ENCODE measurements at regions not wholly inside any gene's neighbourhood (a gene's known extent, or its start where the extent isn't known, plus 50 kb on each side); places are given as distances from the start of the nearest gene placed in this dataset.

GRCh38 chr3:17836092-17836491, 93.7 kb upstream of the TBC1D5 start:
- no peak for TF ChIP-seq CTCF (IDR thresholded peaks at IDR 0.05; ENCODE audit: insufficient read depth, low read depth, low read length)
- no peak for TF ChIP-seq EZH2 (IDR thresholded peaks at IDR 0.05; ENCODE audit: insufficient read depth, low read length)

Data from astrocyte (in vitro differentiated cells and primary cell).